ENCODE measurements at regions not wholly inside any gene's neighbourhood (a gene's known extent, or its start where the extent isn't known, plus 50 kb on each side); places are given as distances from the start of the nearest gene placed in this dataset.

DNA sequence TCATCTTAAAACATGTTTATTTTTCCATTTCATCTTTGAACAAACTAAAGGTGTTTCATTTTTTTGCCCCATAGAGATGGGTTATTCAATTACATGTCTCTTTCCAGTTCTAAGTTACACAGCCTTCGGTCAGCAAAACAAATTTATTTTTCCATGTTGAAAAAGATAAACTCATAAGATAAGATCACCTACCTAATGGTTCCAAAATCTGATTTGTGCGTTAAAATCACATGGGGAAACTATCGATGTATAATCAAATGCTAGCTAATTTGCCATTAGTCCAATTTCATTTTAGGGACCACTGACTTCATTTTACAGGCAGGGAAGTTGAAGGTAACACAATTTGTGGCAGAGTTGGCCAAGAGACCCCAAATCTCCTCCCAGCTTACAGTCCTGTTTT, 67.2 kb upstream of the ACSL1 start:
- TF ChIP-seq, protein P1, sequence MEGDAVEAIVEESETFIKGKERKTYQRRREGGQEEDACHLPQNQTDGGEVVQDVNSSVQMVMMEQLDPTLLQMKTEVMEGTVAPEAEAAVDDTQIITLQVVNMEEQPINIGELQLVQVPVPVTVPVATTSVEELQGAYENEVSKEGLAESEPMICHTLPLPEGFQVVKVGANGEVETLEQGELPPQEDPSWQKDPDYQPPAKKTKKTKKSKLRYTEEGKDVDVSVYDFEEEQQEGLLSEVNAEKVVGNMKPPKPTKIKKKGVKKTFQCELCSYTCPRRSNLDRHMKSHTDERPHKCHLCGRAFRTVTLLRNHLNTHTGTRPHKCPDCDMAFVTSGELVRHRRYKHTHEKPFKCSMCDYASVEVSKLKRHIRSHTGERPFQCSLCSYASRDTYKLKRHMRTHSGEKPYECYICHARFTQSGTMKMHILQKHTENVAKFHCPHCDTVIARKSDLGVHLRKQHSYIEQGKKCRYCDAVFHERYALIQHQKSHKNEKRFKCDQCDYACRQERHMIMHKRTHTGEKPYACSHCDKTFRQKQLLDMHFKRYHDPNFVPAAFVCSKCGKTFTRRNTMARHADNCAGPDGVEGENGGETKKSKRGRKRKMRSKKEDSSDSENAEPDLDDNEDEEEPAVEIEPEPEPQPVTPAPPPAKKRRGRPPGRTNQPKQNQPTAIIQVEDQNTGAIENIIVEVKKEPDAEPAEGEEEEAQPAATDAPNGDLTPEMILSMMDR (IDR thresholded peaks at IDR 0.05 in 8 of 11, conservative IDR thresholded peaks at IDR 0.05 in 3 of 11) = no peak
- no peak for TF ChIP-seq POLR2A (IDR thresholded peaks at IDR 0.05)
- no peak for TF ChIP-seq POLR2AphosphoS5 (IDR thresholded peaks at IDR 0.05)
